ENCODE measurements at regions not wholly inside any gene's neighbourhood (a gene's known extent, or its start where the extent isn't known, plus 50 kb on each side); places are given as distances from the start of the nearest gene placed in this dataset.

DNA sequence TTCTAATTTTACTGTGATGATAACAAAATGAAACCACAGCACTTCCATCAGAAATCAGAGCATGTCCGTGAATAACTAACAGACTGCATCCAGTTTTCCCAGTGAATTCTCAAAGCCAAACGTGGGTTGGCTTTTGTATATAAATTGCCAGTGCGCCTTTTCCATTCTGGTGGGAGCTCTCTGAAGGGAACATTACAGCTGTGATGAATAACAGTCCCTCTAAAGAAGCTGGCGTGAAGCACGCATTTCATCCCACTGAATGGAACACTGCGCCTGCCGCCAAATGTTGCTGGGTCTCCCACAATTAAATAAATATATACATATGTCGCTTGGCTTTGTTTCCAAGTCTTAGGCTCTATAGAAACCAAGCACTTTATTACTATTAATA is 113.0 kb upstream of the PFN2 start:
- Histone ChIP-seq H3K9me3 (replicated peaks; ENCODE audit: control insufficient read depth, insufficient read depth, low read depth, low read length) (no peaks in the 10 kb centered on the region), H2AFZ (ENCODE audit: low read depth, low read length) (no peak overlapping the region), H3K79me2 (ENCODE audit: control insufficient read depth, insufficient read depth, low read length) (no peaks in the 10 kb centered on the region), H3K27me3 (ENCODE audit: control insufficient read depth in 2 of 2, insufficient read depth in 2 of 2, low read length in 2 of 2) (no peaks in the 10 kb centered on the region; a peak in 1 of 5 replicates), H4K20me1 (replicated peaks; ENCODE audit: control insufficient read depth, insufficient read depth, low read length) (no peaks in the 10 kb centered on the region), H3K4me1 (replicated peaks in 1 of 2; ENCODE audit: control insufficient read depth in 2 of 2, insufficient read depth in 2 of 2, low read length in 2 of 2) (no peaks in the 10 kb centered on the region), H3K9ac (ENCODE audit: insufficient read depth in 1 of 2, low read depth in 2 of 2, low read length in 2 of 2) (no peak overlapping the region), H3K9me1 (ENCODE audit: control insufficient read depth, insufficient read depth, low read length) (no peaks in the 10 kb centered on the region), H3K36me3 (ENCODE audit: control insufficient read depth, insufficient read depth, low read length) (no peaks in the 10 kb centered on the region), H3K27ac (ENCODE audit: extremely low read depth, low read depth, low read length) (no peak overlapping the region), H3K4me3 (no peak overlapping the region), H3K4me2 (ENCODE audit: insufficient read depth, low read length) (no peak overlapping the region)
- intact Hi-C loops (cut with micrococcal nuclease) (no loop called here), in situ Hi-C loops (cut with MboI) (no loop called here)
- no peak for DNase-seq (ENCODE audit: extremely low read depth in 1 of 4, low spot score in 3 of 4)
- BruUV-seq (replicated peaks), result no TSS peak
- under 1% methylated on average over 8 of the region's 8 CpGs for WGBS (ENCODE audit: insufficient coverage, low coverage, missing lambda C conversion rate)
- POLR2A ChIA-PET, result no interaction called here
- ATAC-seq, result no peak
- no peak for FAIRE-seq
- CTCF ChIA-PET (ENCODE audit: low intra/inter-chr PET ratio), result no interaction called here
- TF ChIP-seq FOXA1 (IDR thresholded peaks at IDR 0.05; ENCODE audit: borderline replicate concordance), result no peak
- no peak for TF ChIP-seq ADNP (tag; IDR thresholded peaks at IDR 0.05)
- no peak for TF ChIP-seq SAFB2 (IDR thresholded peaks at IDR 0.05; ENCODE audit: borderline replicate concordance, low read depth, low read length, severe bottlenecking)
- no peak for TF ChIP-seq KAT8 (IDR thresholded peaks at IDR 0.05; ENCODE audit: low read depth)
- no peak for TF ChIP-seq PTTG1 (tag; IDR thresholded peaks at IDR 0.05; ENCODE audit: low read depth)
- no peak for TF ChIP-seq SUPT5H (IDR thresholded peaks at IDR 0.05)
- TF ChIP-seq, protein P1, sequence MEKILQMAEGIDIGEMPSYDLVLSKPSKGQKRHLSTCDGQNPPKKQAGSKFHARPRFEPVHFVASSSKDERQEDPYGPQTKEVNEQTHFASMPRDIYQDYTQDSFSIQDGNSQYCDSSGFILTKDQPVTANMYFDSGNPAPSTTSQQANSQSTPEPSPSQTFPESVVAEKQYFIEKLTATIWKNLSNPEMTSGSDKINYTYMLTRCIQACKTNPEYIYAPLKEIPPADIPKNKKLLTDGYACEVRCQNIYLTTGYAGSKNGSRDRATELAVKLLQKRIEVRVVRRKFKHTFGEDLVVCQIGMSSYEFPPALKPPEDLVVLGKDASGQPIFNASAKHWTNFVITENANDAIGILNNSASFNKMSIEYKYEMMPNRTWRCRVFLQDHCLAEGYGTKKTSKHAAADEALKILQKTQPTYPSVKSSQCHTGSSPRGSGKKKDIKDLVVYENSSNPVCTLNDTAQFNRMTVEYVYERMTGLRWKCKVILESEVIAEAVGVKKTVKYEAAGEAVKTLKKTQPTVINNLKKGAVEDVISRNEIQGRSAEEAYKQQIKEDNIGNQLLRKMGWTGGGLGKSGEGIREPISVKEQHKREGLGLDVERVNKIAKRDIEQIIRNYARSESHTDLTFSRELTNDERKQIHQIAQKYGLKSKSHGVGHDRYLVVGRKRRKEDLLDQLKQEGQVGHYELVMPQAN (IDR thresholded peaks at IDR 0.05; ENCODE audit: borderline replicate concordance), result no peak
- TF ChIP-seq TAF1 (IDR thresholded peaks at IDR 0.05; ENCODE audit: control insufficient read depth, extremely low read depth, insufficient read depth, low read length, severe bottlenecking), result no peak
- TF ChIP-seq, protein P2, sequence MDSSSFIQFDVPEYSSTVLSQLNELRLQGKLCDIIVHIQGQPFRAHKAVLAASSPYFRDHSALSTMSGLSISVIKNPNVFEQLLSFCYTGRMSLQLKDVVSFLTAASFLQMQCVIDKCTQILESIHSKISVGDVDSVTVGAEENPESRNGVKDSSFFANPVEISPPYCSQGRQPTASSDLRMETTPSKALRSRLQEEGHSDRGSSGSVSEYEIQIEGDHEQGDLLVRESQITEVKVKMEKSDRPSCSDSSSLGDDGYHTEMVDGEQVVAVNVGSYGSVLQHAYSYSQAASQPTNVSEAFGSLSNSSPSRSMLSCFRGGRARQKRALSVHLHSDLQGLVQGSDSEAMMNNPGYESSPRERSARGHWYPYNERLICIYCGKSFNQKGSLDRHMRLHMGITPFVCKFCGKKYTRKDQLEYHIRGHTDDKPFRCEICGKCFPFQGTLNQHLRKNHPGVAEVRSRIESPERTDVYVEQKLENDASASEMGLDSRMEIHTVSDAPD (CRISPR knock-in tag; IDR thresholded peaks at IDR 0.05), result no peak
- TF ChIP-seq FOXP1 (CRISPR knock-in tag; IDR thresholded peaks at IDR 0.05), result no peak
